Endodermal cell (in vitro differentiated cells): ENCODE measurements at regions not wholly inside any gene's neighbourhood (a gene's known extent, or its start where the extent isn't known, plus 50 kb on each side); places are given as distances from the start of the nearest gene placed in this dataset.

Experiments
- DNase-seq: peaks from one replicate; pipeline ENCODE4 v3.0.0-alpha.2; 2017
- H3K27ac ChIP-seq: 2 replicates; pipeline ENCODE4 v1.5.1; 2013; ENCODE audit warnings: mild to moderate bottlenecking, low read depth, low read length, moderate library complexity
- H3K27me3 ChIP-seq: 2 replicates; pipeline ENCODE4 v1.6.1; 2013; ENCODE audit warnings: mild to moderate bottlenecking, low read length, moderate library complexity; ENCODE audit not compliant: insufficient read depth, control insufficient read depth, poor library complexity, severe bottlenecking
- H3K36me3 ChIP-seq: 2 replicates; pipeline ENCODE4 v1.7.0; 2013; ENCODE audit warnings: mild to moderate bottlenecking, low read length, moderate library complexity; ENCODE audit not compliant: control insufficient read depth, insufficient read depth
- H3K4me1 ChIP-seq: one replicate; pipeline ENCODE4 v1.7.0; 2013; ENCODE audit warnings: low read length; ENCODE audit not compliant: control insufficient read depth, insufficient read depth
- H3K4me3 ChIP-seq: 2 replicates; pipeline ENCODE4 v1.5.1; 2013; ENCODE audit warnings: mild to moderate bottlenecking, low read length, moderate library complexity
- H3K9ac ChIP-seq: 2 replicates; pipeline ENCODE4 v1.6.1; 2013; ENCODE audit warnings: mild to moderate bottlenecking, low read length, moderate library complexity; ENCODE audit not compliant: poor library complexity, severe bottlenecking; ENCODE audit errors: extremely low read depth
- H3K9me3 ChIP-seq: 2 replicates; pipeline ENCODE4 v1.6.1; 2013; ENCODE audit warnings: mild to moderate bottlenecking, low read length, moderate library complexity; ENCODE audit not compliant: control insufficient read depth
- H3K27ac Mint-ChIP-seq: 2 replicates; pipeline ENCODE4 v1.8.0; 2020; ENCODE audit warnings: mixed read lengths
- H3K27me3 Mint-ChIP-seq: 2 replicates; pipeline ENCODE4 v1.8.0; 2021; ENCODE audit warnings: mild to moderate bottlenecking, mixed read lengths; ENCODE audit not compliant: insufficient read depth
- H3K36me3 Mint-ChIP-seq: 2 replicates; pipeline ENCODE4 v1.8.0; 2020; ENCODE audit warnings: low read depth, mixed read lengths
- H3K4me1 Mint-ChIP-seq: 2 replicates; pipeline ENCODE4 v1.8.0; 2020; ENCODE audit warnings: mixed read lengths
- H3K4me3 Mint-ChIP-seq: 2 replicates; pipeline ENCODE4 v1.8.0; 2020; ENCODE audit warnings: mild to moderate bottlenecking, moderate library complexity, mixed read lengths
- H3K9me3 Mint-ChIP-seq: 2 replicates; pipeline ENCODE4 v1.8.0; 2020; ENCODE audit warnings: mild to moderate bottlenecking, mixed read lengths
- WGBS, 2 experiments: methylation state at CpG; one replicate each; pipeline versions ENCODE4 v1.1.5 to v1.1.7; 2013; ENCODE audit warnings: missing lambda C conversion rate in 2 of 2, mixed read lengths in 1 of 2; ENCODE audit not compliant: insufficient coverage in 1 of 2, insufficient read length in 1 of 2; 5-methylcytosine and 5-hydroxymethylcytosine counted together
- TF ChIP-seq, protein P1 (sequence below): fragments of 200-600 bp; sonication (generic); conservative IDR thresholded peaks from 2 replicates; pipeline ENCODE4 v1.5.0; 2021; ENCODE audit warnings: antibody characterized with exemption, mild to moderate bottlenecking

DNA sequence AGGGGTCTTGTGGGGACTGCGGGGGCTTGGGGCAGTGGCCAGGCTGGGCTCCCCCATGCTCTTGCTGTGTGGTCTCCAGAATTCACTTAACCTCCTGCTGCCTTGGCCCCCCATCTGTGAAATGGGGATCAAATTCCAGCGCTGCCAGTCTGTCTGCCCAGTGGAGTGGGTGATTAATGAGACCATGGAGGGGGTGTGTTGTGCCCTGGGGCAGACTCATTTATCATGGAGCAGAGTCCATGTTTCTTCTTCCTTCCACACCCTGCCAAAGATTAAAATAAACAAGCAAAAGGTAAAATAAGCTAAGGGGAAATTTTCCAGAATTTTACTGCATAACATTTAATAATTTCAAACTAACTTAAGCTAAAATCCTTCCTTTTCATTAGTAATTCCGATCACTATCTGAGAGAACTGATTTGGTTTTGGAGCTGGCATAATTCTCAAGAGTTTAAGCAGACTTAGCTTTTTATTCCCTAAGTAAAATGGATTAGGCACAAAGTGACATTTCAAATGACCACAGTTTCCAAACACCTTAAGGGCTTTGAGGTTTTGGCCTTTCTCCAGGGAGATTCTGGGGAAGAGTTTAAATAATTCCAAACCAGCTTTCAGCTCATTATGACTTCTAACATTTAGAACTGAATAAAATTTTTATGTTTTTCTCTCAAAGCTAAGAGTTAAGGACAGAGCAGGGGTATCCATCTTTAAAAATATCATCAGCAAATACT lies 211.9 kb downstream of the CXCL12 start:
- Mint-ChIP-seq H3K36me3 (no peaks in the 10 kb centered on the region), H3K4me1 (peaks cover 9% of the 10 kb centered on the region), H3K9me3 (no peaks in the 10 kb centered on the region), H3K4me3 (no peak overlapping the region), H3K27me3 (no peaks in the 10 kb centered on the region), H3K27ac (no peak overlapping the region)
- DNase-seq, result no peak
- H3K4me1 ChIP-seq, result peaks cover 4% of the 10 kb centered on the region
- TF ChIP-seq, protein P1, sequence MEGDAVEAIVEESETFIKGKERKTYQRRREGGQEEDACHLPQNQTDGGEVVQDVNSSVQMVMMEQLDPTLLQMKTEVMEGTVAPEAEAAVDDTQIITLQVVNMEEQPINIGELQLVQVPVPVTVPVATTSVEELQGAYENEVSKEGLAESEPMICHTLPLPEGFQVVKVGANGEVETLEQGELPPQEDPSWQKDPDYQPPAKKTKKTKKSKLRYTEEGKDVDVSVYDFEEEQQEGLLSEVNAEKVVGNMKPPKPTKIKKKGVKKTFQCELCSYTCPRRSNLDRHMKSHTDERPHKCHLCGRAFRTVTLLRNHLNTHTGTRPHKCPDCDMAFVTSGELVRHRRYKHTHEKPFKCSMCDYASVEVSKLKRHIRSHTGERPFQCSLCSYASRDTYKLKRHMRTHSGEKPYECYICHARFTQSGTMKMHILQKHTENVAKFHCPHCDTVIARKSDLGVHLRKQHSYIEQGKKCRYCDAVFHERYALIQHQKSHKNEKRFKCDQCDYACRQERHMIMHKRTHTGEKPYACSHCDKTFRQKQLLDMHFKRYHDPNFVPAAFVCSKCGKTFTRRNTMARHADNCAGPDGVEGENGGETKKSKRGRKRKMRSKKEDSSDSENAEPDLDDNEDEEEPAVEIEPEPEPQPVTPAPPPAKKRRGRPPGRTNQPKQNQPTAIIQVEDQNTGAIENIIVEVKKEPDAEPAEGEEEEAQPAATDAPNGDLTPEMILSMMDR, result no peak
- no peak overlapping the region for H3K4me3 ChIP-seq
- H3K9ac ChIP-seq, result no peak overlapping the region
- H3K36me3 ChIP-seq, result no peaks in the 10 kb centered on the region
- H3K27me3 ChIP-seq, result no peaks in the 10 kb centered on the region
- H3K9me3 ChIP-seq, result no peaks in the 10 kb centered on the region
- H3K27ac ChIP-seq, result no peak overlapping the region
- WGBS, 2 experiments, result 90 to 94% methylated on average over 2 to 3 of the region's 3 CpGs

DNA sequence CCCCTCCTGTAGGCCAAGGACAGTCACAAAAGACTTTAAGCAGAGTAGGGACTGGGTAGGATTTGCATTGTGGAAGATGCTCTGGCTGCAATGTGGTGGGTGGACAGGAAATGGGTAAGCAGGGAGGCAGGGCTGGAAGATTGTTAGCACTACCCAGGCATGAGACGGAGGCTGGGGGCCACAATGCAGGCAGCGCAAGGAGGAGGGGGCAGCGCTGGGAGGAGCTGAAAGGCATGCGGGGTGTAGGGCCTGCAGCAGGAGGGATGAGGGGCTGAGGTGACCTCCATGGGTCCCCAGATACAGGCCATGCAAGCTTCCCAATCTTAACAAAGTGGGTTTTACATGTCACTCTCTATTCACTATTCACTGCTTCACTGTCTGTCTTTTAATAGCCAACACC lies 213.1 kb downstream of the CXCL12 start:
- Mint-ChIP-seq H3K9me3 (no peaks in the 10 kb centered on the region), H3K4me1 (peaks cover 9% of the 10 kb centered on the region), H3K27ac (no peak overlapping the region), H3K36me3 (no peaks in the 10 kb centered on the region), H3K27me3 (no peaks in the 10 kb centered on the region), H3K4me3 (no peak overlapping the region)
- Histone ChIP-seq H3K27ac (no peak overlapping the region), H3K4me3 (no peak overlapping the region), H3K9me3 (no peaks in the 10 kb centered on the region), H3K9ac (no peak overlapping the region), H3K27me3 (no peaks in the 10 kb centered on the region), H3K36me3 (no peaks in the 10 kb centered on the region), H3K4me1 (peaks cover 4% of the 10 kb centered on the region)
- DNase-seq, result no peak
- TF ChIP-seq, protein P1, result no peak
- WGBS, 2 experiments, result 89 to 97% methylated on average over 3 to 4 of the region's 4 CpGs

DNA sequence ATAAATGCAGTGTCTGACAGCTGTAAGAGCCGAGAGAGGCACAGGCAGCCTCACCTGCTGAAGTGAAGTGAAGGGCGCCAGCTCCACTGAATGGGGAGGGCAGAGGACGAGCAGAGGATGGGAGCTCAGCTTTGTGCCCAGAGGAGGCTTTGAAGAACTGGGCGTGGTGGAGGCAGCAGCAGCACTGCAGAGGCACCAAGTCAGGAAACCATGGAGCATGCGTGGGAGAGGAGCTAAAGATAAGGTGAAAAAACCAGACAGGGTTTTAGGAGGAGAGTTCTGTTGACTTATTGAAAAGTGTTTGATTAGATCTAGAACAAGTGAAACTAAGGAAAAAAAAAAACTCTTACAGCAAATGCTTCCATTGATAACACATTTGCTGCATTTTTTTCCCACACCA lies 216.4 kb downstream of the CXCL12 start:
- no peaks in the 10 kb centered on the region for H3K36me3 Mint-ChIP-seq
- H3K4me1 Mint-ChIP-seq, result peaks cover 15% of the 10 kb centered on the region
- H3K27me3 ChIP-seq, result no peaks in the 10 kb centered on the region
- H3K4me3 Mint-ChIP-seq, result no peak overlapping the region
- H3K9me3 ChIP-seq, result no peaks in the 10 kb centered on the region
- no peaks in the 10 kb centered on the region for H3K27me3 Mint-ChIP-seq
- 88 to 98% methylated on average over 5 of the region's 5 CpGs for WGBS, 2 experiments
- H3K9ac ChIP-seq, result no peak overlapping the region
- TF ChIP-seq, protein P1, result no peak
- H3K27ac Mint-ChIP-seq, result no peak overlapping the region
- H3K27ac ChIP-seq, result no peak overlapping the region
- no peaks in the 10 kb centered on the region for H3K9me3 Mint-ChIP-seq
- H3K4me3 ChIP-seq, result no peak overlapping the region
- H3K36me3 ChIP-seq, result no peaks in the 10 kb centered on the region
- H3K4me1 ChIP-seq, result no peaks in the 10 kb centered on the region
- DNase-seq, result no peak
